ENCODE measurements at regions not wholly inside any gene's neighbourhood (a gene's known extent, or its start where the extent isn't known, plus 50 kb on each side); places are given as distances from the start of the nearest gene placed in this dataset.

DNA sequence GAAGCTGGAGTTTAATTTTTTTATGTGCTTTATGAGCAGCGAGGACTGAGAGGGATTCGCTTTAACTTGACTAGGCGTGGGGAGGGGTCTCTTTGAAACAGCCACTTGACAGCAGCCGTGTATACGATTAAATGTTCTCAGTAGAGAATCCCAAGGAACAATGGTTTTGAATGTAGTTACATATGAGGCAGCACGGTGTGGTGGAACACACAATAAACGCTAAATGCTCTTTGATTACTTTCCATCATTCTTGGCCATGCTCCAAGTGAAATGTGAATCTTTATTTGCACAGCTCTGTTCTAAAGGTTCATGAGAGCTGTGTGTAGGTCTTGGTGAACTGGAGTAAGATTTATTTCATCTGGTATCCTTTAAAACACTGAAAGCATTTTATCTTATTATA, 251.4 kb upstream of the TGFBR2 start:
- no peak overlapping the region for H3K27ac ChIP-seq (ENCODE audit: low read depth, low read length)
- no peaks in the 10 kb centered on the region for H3K36me3 ChIP-seq (ENCODE audit: low read length)
- no peak for TF ChIP-seq EZH2phosphoT487 (conservative IDR thresholded peaks at IDR 0.05; ENCODE audit: low read length)
- TF ChIP-seq, protein P1, sequence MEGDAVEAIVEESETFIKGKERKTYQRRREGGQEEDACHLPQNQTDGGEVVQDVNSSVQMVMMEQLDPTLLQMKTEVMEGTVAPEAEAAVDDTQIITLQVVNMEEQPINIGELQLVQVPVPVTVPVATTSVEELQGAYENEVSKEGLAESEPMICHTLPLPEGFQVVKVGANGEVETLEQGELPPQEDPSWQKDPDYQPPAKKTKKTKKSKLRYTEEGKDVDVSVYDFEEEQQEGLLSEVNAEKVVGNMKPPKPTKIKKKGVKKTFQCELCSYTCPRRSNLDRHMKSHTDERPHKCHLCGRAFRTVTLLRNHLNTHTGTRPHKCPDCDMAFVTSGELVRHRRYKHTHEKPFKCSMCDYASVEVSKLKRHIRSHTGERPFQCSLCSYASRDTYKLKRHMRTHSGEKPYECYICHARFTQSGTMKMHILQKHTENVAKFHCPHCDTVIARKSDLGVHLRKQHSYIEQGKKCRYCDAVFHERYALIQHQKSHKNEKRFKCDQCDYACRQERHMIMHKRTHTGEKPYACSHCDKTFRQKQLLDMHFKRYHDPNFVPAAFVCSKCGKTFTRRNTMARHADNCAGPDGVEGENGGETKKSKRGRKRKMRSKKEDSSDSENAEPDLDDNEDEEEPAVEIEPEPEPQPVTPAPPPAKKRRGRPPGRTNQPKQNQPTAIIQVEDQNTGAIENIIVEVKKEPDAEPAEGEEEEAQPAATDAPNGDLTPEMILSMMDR (IDR thresholded peaks at IDR 0.05; ENCODE audit: insufficient read depth, low read length, poor library complexity, severe bottlenecking), result no peak
- no peak overlapping the region for H3K4me2 ChIP-seq (ENCODE audit: low read depth, low read length, poor library complexity, severe bottlenecking)
- H3K9me3 ChIP-seq (ENCODE audit: insufficient read depth, low read length), result no peaks in the 10 kb centered on the region
- no peaks in the 10 kb centered on the region for H3K79me2 ChIP-seq (ENCODE audit: insufficient read depth, low read length)
- H3K4me3 ChIP-seq (ENCODE audit: insufficient read depth, low read length, poor library complexity, severe bottlenecking), result no peak overlapping the region
- H3K9ac ChIP-seq (ENCODE audit: low read length), result no peak overlapping the region
- no peaks in the 10 kb centered on the region for H3K27me3 ChIP-seq (ENCODE audit: low read length)
- H3K9me2 ChIP-seq (replicated peaks; ENCODE audit: insufficient read depth, low read length), result no peaks in the 10 kb centered on the region
- no peaks in the 10 kb centered on the region for H4K20me1 ChIP-seq (ENCODE audit: low read depth, low read length)
- no peaks in the 10 kb centered on the region for H3F3A ChIP-seq (ENCODE audit: insufficient read depth)
- H2AFZ ChIP-seq (ENCODE audit: low read depth, low read length, severe bottlenecking), result no peak overlapping the region

DNA sequence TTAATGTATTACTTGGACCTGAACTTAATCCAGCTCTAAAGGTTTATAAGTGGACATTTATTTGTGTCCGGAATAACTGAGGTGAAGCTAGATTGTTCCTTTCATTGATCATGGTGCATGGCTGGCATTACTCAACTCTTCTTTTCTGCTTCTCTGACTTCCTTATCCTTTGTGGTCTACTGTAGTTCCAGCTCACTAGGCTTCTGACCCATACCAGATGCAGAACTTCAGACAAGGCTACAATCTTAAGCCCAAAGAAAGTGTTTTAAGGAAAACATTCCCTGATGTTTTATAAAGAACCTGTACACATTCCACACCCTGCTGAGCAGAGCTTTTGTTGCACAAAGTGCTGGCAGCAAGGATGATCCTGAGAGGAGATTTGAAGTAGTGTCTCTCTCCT, 250.8 kb upstream of the TGFBR2 start:
- Histone ChIP-seq H3K9me3 (ENCODE audit: insufficient read depth, low read length) (no peaks in the 10 kb centered on the region), H3K9me2 (replicated peaks; ENCODE audit: insufficient read depth, low read length) (no peaks in the 10 kb centered on the region), H3K79me2 (ENCODE audit: insufficient read depth, low read length) (no peaks in the 10 kb centered on the region), H4K20me1 (ENCODE audit: low read depth, low read length) (no peaks in the 10 kb centered on the region), H3F3A (ENCODE audit: insufficient read depth) (no peaks in the 10 kb centered on the region), H3K4me2 (ENCODE audit: low read depth, low read length, poor library complexity, severe bottlenecking) (no peak overlapping the region), H2AFZ (ENCODE audit: low read depth, low read length, severe bottlenecking) (no peak overlapping the region), H3K27ac (ENCODE audit: low read depth, low read length) (no peak overlapping the region), H3K9ac (ENCODE audit: low read length) (no peak overlapping the region), H3K36me3 (ENCODE audit: low read length) (no peaks in the 10 kb centered on the region), H3K4me3 (ENCODE audit: insufficient read depth, low read length, poor library complexity, severe bottlenecking) (no peak overlapping the region), H3K27me3 (ENCODE audit: low read length) (no peaks in the 10 kb centered on the region)
- TF ChIP-seq EZH2phosphoT487 (conservative IDR thresholded peaks at IDR 0.05; ENCODE audit: low read length), result no peak

DNA sequence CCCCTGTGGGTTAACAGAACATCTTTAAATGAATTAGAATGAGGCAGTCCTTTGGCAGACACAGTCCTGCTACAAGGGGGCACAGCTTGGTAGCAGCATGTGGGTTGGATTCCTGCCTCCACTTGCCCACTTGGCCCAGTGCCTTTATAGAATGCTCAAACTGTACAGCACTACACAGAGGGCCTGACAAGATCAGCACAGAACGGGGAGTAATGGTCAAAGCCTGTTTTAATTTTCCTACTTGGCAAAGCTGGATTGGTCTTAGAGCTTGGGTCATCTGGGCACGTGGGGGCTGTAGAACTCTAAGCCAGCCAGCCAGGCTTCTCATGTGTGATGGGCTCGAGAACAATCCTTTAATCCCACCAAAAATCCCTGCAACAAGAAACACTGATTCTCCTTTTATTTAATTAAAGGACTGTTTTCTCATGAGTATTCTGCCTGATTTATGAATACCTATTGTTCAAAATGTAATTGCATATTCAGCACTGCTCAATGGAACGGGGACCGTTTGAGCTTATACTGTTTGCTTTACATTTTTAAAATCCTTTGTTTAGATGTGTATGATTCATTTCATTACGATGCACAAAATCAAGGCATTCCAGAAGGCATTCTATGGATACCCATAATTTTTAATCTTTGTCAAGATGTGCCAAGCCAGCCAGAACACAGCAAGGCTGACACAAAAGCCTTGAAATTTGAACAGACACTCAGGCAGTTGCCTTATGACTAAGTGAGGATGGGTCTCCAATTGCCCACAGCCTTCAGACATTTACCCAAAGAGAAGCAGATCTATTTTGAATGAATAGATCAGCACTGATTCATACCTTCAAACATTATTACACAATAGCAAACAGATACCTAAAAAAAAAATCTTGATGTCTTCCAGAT, 249.3 kb upstream of the TGFBR2 start:
- no peak overlapping the region for H2AFZ ChIP-seq (ENCODE audit: low read depth, low read length, severe bottlenecking)
- H3K9me2 ChIP-seq (replicated peaks; ENCODE audit: insufficient read depth, low read length), result no peaks in the 10 kb centered on the region
- no peaks in the 10 kb centered on the region for H3K79me2 ChIP-seq (ENCODE audit: insufficient read depth, low read length)
- no peaks in the 10 kb centered on the region for H4K20me1 ChIP-seq (ENCODE audit: low read depth, low read length)
- H3K36me3 ChIP-seq (ENCODE audit: low read length), result no peaks in the 10 kb centered on the region
- H3K9me3 ChIP-seq (ENCODE audit: insufficient read depth, low read length), result no peaks in the 10 kb centered on the region
- H3K4me2 ChIP-seq (ENCODE audit: low read depth, low read length, poor library complexity, severe bottlenecking), result no peak overlapping the region
- no peak overlapping the region for H3K27ac ChIP-seq (ENCODE audit: low read depth, low read length)
- H3F3A ChIP-seq (ENCODE audit: insufficient read depth), result no peaks in the 10 kb centered on the region
- no peak overlapping the region for H3K4me3 ChIP-seq (ENCODE audit: insufficient read depth, low read length, poor library complexity, severe bottlenecking)
- TF ChIP-seq, protein P1 (IDR thresholded peaks at IDR 0.05; ENCODE audit: insufficient read depth, low read length, poor library complexity, severe bottlenecking), result no peak
- no peak for TF ChIP-seq EZH2phosphoT487 (conservative IDR thresholded peaks at IDR 0.05; ENCODE audit: low read length)
- no peak overlapping the region for H3K9ac ChIP-seq (ENCODE audit: low read length)
- no peaks in the 10 kb centered on the region for H3K27me3 ChIP-seq (ENCODE audit: low read length)

DNA sequence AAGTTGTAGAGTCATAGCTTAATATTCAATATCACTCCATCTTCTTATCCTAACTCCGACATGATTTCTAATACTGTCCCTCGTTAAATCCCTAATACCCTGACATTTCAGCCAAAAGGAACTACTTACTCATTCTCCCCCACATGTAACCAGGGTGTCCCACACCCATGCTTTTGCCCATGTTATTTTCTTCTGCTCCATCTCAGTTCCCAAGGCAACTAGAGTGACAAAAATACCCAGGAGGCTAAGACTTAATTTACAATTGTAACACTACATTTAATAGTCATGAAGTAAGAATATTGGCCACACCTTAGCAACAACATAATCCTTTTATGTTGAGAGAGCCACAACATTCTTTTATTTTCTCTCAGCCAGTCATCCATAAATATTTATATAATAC, 248.5 kb upstream of the TGFBR2 start:
- Histone ChIP-seq H3K9ac (ENCODE audit: low read length) (no peak overlapping the region), H3K79me2 (ENCODE audit: insufficient read depth, low read length) (no peaks in the 10 kb centered on the region), H3K9me2 (replicated peaks; ENCODE audit: insufficient read depth, low read length) (no peaks in the 10 kb centered on the region), H3K36me3 (ENCODE audit: low read length) (no peaks in the 10 kb centered on the region), H3K4me2 (ENCODE audit: low read depth, low read length, poor library complexity, severe bottlenecking) (no peak overlapping the region), H2AFZ (ENCODE audit: low read depth, low read length, severe bottlenecking) (no peak overlapping the region), H3K9me3 (ENCODE audit: insufficient read depth, low read length) (no peaks in the 10 kb centered on the region), H3F3A (ENCODE audit: insufficient read depth) (no peaks in the 10 kb centered on the region), H3K27ac (ENCODE audit: low read depth, low read length) (no peak overlapping the region), H4K20me1 (ENCODE audit: low read depth, low read length) (no peaks in the 10 kb centered on the region), H3K4me3 (ENCODE audit: insufficient read depth, low read length, poor library complexity, severe bottlenecking) (no peak overlapping the region), H3K27me3 (ENCODE audit: low read length) (no peaks in the 10 kb centered on the region)
- TF ChIP-seq, protein P1 (IDR thresholded peaks at IDR 0.05; ENCODE audit: insufficient read depth, low read length, poor library complexity, severe bottlenecking), result no peak

Data from SU-DHL-6 (cell line).